ENCODE measurements at regions not wholly inside any gene's neighbourhood (a gene's known extent, or its start where the extent isn't known, plus 50 kb on each side); places are given as distances from the start of the nearest gene placed in this dataset.

- TF ChIP-seq, protein P1, sequence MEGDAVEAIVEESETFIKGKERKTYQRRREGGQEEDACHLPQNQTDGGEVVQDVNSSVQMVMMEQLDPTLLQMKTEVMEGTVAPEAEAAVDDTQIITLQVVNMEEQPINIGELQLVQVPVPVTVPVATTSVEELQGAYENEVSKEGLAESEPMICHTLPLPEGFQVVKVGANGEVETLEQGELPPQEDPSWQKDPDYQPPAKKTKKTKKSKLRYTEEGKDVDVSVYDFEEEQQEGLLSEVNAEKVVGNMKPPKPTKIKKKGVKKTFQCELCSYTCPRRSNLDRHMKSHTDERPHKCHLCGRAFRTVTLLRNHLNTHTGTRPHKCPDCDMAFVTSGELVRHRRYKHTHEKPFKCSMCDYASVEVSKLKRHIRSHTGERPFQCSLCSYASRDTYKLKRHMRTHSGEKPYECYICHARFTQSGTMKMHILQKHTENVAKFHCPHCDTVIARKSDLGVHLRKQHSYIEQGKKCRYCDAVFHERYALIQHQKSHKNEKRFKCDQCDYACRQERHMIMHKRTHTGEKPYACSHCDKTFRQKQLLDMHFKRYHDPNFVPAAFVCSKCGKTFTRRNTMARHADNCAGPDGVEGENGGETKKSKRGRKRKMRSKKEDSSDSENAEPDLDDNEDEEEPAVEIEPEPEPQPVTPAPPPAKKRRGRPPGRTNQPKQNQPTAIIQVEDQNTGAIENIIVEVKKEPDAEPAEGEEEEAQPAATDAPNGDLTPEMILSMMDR (IDR thresholded peaks at IDR 0.05; ENCODE audit: unreplicated experiment in 3 of 3) = no peak
- Mint-ChIP-seq H3K27me3 (ENCODE audit: low read depth) (peaks cover 5% of the 10 kb centered on the region), H3K4me1 (peaks cover 12% of the 10 kb centered on the region), H3K27ac (no peak overlapping the region), H3K9me3 (no peaks in the 10 kb centered on the region), H3K36me3 (ENCODE audit: low read depth) (no peaks in the 10 kb centered on the region), H3K4me3 (no peak overlapping the region)
Observed at GRCh38 chr20:12064540-12064939, 146.8 kb downstream of the BTBD3 start.

GRCh38 chr20:12067686-12068085, 150.0 kb downstream of the BTBD3 start:
- Mint-ChIP-seq H3K9me3 (no peaks in the 10 kb centered on the region), H3K27me3 (ENCODE audit: low read depth) (peaks cover 5% of the 10 kb centered on the region), H3K36me3 (ENCODE audit: low read depth) (no peaks in the 10 kb centered on the region), H3K27ac (no peak overlapping the region), H3K4me1 (peaks cover 6% of the 10 kb centered on the region), H3K4me3 (no peak overlapping the region)
- TF ChIP-seq, protein P1 (IDR thresholded peaks at IDR 0.05; ENCODE audit: unreplicated experiment in 3 of 3) = no peak

GRCh38 chr20:12068121-12068520, 150.4 kb downstream of the BTBD3 start:
- Mint-ChIP-seq H3K36me3 (ENCODE audit: low read depth) (no peaks in the 10 kb centered on the region), H3K4me1 (peaks cover 6% of the 10 kb centered on the region), H3K27ac (no peak overlapping the region), H3K27me3 (ENCODE audit: low read depth) (peaks cover 5% of the 10 kb centered on the region), H3K9me3 (no peaks in the 10 kb centered on the region), H3K4me3 (no peak overlapping the region)
- TF ChIP-seq, protein P1 (IDR thresholded peaks at IDR 0.05; ENCODE audit: unreplicated experiment in 3 of 3) = no peak

DNA sequence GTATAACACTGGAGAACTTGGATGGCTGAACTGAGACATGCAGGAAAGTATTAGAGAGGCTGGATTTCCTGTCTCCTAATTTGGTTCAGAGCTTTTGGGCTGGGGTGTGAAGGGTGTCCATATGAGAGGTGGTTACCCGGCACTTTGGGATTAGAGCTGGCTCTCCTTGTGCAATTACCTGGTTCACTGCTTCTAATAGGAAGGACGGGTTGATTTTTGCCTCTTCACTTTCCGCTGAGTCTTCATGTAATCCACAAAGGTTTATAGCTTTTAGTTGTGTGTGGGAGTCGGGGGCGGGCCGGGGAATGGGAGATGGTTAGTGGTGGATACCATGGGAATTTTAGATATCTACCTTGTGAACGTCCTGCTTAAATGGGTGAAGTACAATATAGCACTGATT, 151.5 kb downstream of the BTBD3 start:
- Mint-ChIP-seq H3K4me3 (no peak overlapping the region), H3K27me3 (ENCODE audit: low read depth) (peaks cover 5% of the 10 kb centered on the region), H3K9me3 (no peaks in the 10 kb centered on the region), H3K4me1 (peaks cover 6% of the 10 kb centered on the region), H3K27ac (no peak overlapping the region), H3K36me3 (ENCODE audit: low read depth) (no peaks in the 10 kb centered on the region)
- TF ChIP-seq, protein P1 (IDR thresholded peaks at IDR 0.05; ENCODE audit: unreplicated experiment in 3 of 3) = no peak

GRCh38 chr20:12072221-12072953, 154.7 kb downstream of the BTBD3 start:
- Mint-ChIP-seq H3K4me1 (no peaks in the 10 kb centered on the region), H3K9me3 (no peaks in the 10 kb centered on the region), H3K27me3 (ENCODE audit: low read depth) (no peaks in the 10 kb centered on the region), H3K27ac (no peak overlapping the region), H3K36me3 (ENCODE audit: low read depth) (no peaks in the 10 kb centered on the region), H3K4me3 (no peak overlapping the region)
- TF ChIP-seq, protein P1 (IDR thresholded peaks at IDR 0.05; ENCODE audit: unreplicated experiment in 3 of 3) = no peak

DNA sequence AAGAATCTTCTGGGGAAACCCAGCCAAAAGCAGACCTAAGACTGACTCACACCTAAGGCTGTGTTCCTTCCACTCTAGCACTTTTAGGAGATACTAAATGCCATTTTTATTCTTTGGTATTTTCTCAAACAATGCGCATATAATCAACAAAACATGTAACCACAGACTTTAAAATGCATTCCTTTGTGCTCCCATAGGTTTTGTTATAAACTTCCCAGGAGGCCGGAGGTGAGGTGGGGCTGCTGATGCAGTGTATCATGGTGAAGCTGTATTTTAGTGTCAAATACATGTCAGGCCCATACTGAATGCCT, 155.2 kb downstream of the BTBD3 start:
- TF ChIP-seq, protein P1 (IDR thresholded peaks at IDR 0.05; ENCODE audit: unreplicated experiment in 3 of 3) = no peak
- Mint-ChIP-seq H3K4me3 (no peak overlapping the region), H3K27me3 (ENCODE audit: low read depth) (no peaks in the 10 kb centered on the region), H3K4me1 (peaks cover 2% of the 10 kb centered on the region), H3K27ac (no peak overlapping the region), H3K9me3 (no peaks in the 10 kb centered on the region), H3K36me3 (ENCODE audit: low read depth) (no peaks in the 10 kb centered on the region)

All from nephron (organoid).